Bronchial epithelial cell (primary cell): ENCODE measurements at regions not wholly inside any gene's neighbourhood (a gene's known extent, or its start where the extent isn't known, plus 50 kb on each side); places are given as distances from the start of the nearest gene placed in this dataset.

Source experiments
- DNase-seq: peaks from one replicate; pipeline ENCODE4 v3.0.0-alpha.2; 2010; ENCODE audit warnings: low read depth
- FAIRE-seq: peaks from 2 replicates; lab custom pipeline; 2011; peaks lifted over from hg19 to GRCh38; lab: Jason Lieb, UNC
- H3K27me3 ChIP-seq: 2 replicates; pipeline ENCODE4 v1.5.1; 2011; ENCODE audit warnings: low read length; ENCODE audit not compliant: control insufficient read depth, insufficient read depth
- H3K36me3 ChIP-seq: 2 replicates; pipeline ENCODE4 v1.5.1; 2011; ENCODE audit warnings: low read length; ENCODE audit not compliant: control insufficient read depth, insufficient read depth
- H3K4me3 ChIP-seq: 2 replicates; pipeline ENCODE4 v1.5.1; 2011; ENCODE audit warnings: mild to moderate bottlenecking, low read depth, low read length, control low read depth
- TF ChIP-seq, protein P1 (sequence below): IDR thresholded peaks from 2 replicates; pipeline ENCODE4 v1.5.1; 2011; ENCODE audit warnings: mild to moderate bottlenecking, moderate library complexity, low read length, control low read depth, inconsistent platforms; ENCODE audit not compliant: insufficient read depth, severe bottlenecking

DNA sequence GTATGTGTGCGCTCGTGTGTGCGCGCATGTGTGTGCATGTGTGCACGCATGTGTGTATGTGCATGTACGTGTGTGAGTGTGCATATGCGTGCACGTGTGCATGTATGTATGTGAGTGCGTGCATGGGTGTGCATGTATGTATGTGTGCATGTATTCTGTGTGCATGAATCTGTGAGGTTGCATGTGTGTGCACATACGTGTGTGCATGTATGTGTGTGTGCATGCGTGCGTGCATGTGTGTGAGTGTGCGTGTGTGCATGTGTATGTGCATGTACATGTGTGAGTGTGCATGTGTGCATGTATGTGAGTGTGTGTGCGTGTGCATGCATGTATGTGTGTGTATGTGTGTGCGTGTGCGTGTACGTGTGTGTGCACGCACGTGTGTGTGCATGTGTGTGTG, 241.5 kb downstream of the SHOX start:
- TF ChIP-seq, protein P1, sequence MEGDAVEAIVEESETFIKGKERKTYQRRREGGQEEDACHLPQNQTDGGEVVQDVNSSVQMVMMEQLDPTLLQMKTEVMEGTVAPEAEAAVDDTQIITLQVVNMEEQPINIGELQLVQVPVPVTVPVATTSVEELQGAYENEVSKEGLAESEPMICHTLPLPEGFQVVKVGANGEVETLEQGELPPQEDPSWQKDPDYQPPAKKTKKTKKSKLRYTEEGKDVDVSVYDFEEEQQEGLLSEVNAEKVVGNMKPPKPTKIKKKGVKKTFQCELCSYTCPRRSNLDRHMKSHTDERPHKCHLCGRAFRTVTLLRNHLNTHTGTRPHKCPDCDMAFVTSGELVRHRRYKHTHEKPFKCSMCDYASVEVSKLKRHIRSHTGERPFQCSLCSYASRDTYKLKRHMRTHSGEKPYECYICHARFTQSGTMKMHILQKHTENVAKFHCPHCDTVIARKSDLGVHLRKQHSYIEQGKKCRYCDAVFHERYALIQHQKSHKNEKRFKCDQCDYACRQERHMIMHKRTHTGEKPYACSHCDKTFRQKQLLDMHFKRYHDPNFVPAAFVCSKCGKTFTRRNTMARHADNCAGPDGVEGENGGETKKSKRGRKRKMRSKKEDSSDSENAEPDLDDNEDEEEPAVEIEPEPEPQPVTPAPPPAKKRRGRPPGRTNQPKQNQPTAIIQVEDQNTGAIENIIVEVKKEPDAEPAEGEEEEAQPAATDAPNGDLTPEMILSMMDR, result no peak
- FAIRE-seq (peak; percentile 92), DNase-seq (no peak)
- H3K27me3 ChIP-seq, result no peaks in the 10 kb centered on the region
- H3K36me3 ChIP-seq, result no peaks in the 10 kb centered on the region
- H3K4me3 ChIP-seq, result no peak overlapping the region

DNA sequence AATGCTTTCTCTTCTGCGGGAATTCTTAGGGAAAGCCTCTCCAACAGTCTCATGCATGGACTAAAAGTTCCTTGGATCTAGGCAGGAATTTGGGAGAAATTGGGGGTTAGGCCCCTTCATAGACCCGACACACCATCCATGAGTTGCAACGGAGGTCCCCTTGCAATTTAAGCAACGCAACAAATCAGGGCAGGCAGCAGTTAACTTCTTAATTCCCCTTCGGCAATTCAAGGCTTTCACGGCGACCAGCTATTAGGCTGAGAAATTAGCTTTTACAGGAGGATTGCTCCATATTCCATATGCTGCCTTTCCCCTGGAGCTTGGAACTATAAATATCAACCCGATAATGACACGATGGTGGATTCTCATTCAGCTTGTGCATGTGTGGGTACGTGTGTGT, 241.0 kb downstream of the SHOX start:
- DNase-seq (no peak), FAIRE-seq (no peak)
- Histone ChIP-seq H3K36me3 (no peaks in the 10 kb centered on the region), H3K27me3 (no peaks in the 10 kb centered on the region), H3K4me3 (no peak overlapping the region)
- TF ChIP-seq, protein P1, result no peak

DNA sequence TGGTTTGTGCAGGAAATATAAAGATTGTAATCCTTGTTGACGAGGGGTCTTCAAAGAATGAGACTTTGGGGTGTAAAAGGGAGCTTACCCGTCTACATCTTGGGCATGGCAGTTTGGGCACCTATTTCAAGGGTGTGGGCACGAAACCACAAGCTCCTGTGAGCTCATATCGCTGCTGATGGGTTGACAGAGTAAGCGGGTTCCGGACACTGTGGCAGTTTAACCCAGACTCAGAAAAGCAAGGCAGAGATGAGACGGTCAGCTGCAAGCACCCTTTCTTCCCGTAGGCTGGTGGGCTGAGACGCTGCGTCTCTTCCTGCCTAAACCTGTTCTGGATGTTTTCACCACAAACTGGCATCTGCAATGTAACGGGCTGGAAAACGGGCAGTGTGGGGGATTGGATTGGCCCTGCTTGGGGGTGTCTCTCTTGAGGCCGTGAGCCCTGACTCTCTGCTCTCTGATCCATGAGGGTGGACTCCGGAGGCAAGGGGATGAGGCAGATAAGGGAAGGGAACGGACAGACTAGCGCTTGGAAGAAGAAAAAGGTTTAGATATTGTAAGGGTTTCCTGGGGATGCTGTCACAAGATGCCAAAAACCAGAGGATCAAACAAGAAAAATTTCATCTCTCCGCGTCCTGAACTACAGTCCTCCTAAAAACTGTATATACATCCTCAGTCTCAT, 237.5 kb downstream of the SHOX start:
- TF ChIP-seq, protein P1, result no peak
- Histone ChIP-seq H3K4me3 (no peak overlapping the region), H3K27me3 (no peaks in the 10 kb centered on the region), H3K36me3 (no peaks in the 10 kb centered on the region)
- DNase-seq, result no peak
- no peak for FAIRE-seq

DNA sequence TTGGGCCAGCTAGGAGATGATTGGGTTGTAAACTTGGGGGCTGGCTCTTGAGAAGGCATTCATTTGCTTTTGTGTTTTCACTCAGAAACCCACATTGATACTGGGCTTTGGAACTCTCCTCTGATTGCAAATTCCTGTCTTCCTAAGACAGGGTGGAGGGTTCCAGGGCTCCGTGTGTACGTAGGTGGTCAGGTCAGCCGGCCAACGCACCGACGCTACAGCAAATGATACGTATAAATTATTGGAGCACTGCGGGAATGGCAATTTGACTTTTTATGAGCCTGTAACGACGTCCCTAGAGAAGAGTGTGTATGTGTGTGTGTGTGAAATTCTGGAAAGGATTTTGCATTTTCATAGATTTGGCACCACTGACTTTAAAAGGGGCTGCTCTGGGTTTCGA, 236.9 kb downstream of the SHOX start:
- DNase-seq (no peak), FAIRE-seq (no peak)
- Histone ChIP-seq H3K36me3 (no peaks in the 10 kb centered on the region), H3K4me3 (no peak overlapping the region), H3K27me3 (no peaks in the 10 kb centered on the region)
- TF ChIP-seq, protein P1, result no peak

DNA sequence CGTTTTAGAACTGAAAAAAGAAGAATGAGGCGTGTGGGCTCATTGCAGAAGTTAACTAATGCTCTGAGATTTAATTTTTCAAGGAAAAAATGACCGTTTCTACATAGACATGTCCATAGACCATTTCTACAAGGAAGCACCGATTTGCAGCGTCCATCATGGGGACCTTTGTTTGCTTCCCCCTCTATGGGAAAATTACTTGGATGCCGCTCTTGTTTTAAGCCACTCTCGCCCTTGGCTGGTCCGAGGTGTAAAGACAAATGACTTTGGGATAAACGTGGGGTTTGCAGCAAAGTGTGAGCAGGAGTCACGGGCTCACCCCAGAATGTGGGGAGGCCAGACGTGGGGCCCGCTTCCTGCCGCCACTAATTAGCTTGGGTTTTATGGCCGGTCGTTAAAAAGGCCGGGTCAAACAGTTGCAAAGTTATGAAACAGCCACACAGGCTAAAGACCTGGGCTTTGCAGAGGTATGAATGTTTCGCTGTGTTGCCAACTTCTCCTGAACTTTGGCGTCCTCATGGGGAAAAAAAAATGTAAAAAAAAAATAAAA, 235.9 kb downstream of the SHOX start:
- Histone ChIP-seq H3K36me3 (no peaks in the 10 kb centered on the region), H3K27me3 (no peaks in the 10 kb centered on the region), H3K4me3 (no peak overlapping the region)
- FAIRE-seq, result no peak
- TF ChIP-seq, protein P1, result no peak
- DNase-seq, result no peak
